Mesothelial cell of epicardium (in vitro differentiated cells): ENCODE measurements at regions not wholly inside any gene's neighbourhood (a gene's known extent, or its start where the extent isn't known, plus 50 kb on each side); places are given as distances from the start of the nearest gene placed in this dataset.

ENCODE experiments used
- DNase-seq, 2 experiments: peaks; one replicate each; pipeline ENCODE4 v3.0.0; 2021; ENCODE audit warnings: low spot score in 2 of 2; ENCODE audit not compliant: unreplicated experiment in 2 of 2
- H3K27ac Mint-ChIP-seq: 2 replicates; pipeline ENCODE4 v1.8.0; 2021; ENCODE audit warnings: mixed read lengths
- H3K27me3 Mint-ChIP-seq: 2 replicates; pipeline ENCODE4 v1.8.0; 2021; ENCODE audit warnings: low read depth, mixed read lengths
- H3K36me3 Mint-ChIP-seq: 2 replicates; pipeline ENCODE4 v1.8.0; 2021; ENCODE audit warnings: mixed read lengths
- H3K4me1 Mint-ChIP-seq: 2 replicates; pipeline ENCODE4 v1.8.0; 2021; ENCODE audit warnings: mixed read lengths
- H3K4me3 Mint-ChIP-seq: 2 replicates; pipeline ENCODE4 v1.8.0; 2021; ENCODE audit warnings: mild to moderate bottlenecking, moderate library complexity, mixed read lengths
- H3K9me3 Mint-ChIP-seq: 2 replicates; pipeline ENCODE4 v1.8.0; 2021; ENCODE audit warnings: mixed read lengths
- TF ChIP-seq, protein P1 (sequence below): fragments of 200-600 bp; sonication (generic); IDR thresholded peaks from one replicate; pipeline ENCODE4 v1.5.0; 2021; ENCODE audit warnings: antibody characterized with exemption; ENCODE audit not compliant: unreplicated experiment

DNA sequence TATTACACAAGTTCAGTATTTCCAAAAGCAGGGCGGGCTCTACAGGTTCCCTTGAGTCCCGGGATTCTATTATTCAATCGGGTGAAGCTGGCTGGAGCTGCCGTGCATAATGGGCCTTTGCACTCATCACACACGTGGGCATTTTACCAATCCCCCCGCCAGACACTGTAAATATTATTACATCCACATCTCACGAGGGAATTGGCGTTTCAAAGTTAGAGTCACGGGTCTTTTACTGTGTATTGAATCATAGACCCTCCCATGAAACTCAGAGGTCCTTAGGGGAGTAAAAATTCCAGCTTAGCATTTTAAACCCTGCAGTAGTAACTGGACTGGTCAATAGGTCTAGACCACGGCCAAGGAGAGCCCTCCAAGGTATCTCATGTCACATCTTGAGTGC lies 70.3 kb downstream of the MAP1LC3B2 start:
- no peak for DNase-seq
- H3K27ac Mint-ChIP-seq, result no peak overlapping the region
- TF ChIP-seq, protein P1, sequence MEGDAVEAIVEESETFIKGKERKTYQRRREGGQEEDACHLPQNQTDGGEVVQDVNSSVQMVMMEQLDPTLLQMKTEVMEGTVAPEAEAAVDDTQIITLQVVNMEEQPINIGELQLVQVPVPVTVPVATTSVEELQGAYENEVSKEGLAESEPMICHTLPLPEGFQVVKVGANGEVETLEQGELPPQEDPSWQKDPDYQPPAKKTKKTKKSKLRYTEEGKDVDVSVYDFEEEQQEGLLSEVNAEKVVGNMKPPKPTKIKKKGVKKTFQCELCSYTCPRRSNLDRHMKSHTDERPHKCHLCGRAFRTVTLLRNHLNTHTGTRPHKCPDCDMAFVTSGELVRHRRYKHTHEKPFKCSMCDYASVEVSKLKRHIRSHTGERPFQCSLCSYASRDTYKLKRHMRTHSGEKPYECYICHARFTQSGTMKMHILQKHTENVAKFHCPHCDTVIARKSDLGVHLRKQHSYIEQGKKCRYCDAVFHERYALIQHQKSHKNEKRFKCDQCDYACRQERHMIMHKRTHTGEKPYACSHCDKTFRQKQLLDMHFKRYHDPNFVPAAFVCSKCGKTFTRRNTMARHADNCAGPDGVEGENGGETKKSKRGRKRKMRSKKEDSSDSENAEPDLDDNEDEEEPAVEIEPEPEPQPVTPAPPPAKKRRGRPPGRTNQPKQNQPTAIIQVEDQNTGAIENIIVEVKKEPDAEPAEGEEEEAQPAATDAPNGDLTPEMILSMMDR, result no peak
- peaks cover 4% of the 10 kb centered on the region for H3K4me1 Mint-ChIP-seq
- H3K4me3 Mint-ChIP-seq, result no peak overlapping the region
- H3K9me3 Mint-ChIP-seq, result no peaks in the 10 kb centered on the region
- H3K27me3 Mint-ChIP-seq, result no peaks in the 10 kb centered on the region
- no peaks in the 10 kb centered on the region for H3K36me3 Mint-ChIP-seq

GRCh38 chr12:116628989-116629388 lies 69.8 kb downstream of the MAP1LC3B2 start:
- no peak for DNase-seq
- H3K27me3 Mint-ChIP-seq, result no peaks in the 10 kb centered on the region
- H3K9me3 Mint-ChIP-seq, result no peaks in the 10 kb centered on the region
- H3K27ac Mint-ChIP-seq, result no peak overlapping the region
- peaks cover 4% of the 10 kb centered on the region for H3K4me1 Mint-ChIP-seq
- no peaks in the 10 kb centered on the region for H3K36me3 Mint-ChIP-seq
- TF ChIP-seq, protein P1, result no peak
- no peak overlapping the region for H3K4me3 Mint-ChIP-seq

DNA sequence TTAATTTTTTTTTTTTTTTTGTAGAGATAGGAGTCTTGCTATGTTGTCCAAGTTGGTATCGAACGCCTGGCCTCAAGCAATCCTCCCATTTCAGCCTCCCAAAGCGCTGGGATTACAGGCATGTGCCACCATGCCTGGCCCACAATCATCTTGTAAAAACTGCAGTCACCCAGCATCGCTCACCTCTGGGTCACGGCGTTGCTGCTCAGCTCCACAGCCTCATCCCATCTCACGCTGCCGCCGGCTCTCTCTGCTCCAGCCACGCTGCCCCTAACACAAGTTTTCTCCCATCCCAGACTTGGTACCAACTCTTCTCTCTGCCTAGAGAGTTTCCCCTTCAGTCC lies 69.2 kb downstream of the MAP1LC3B2 start:
- DNase-seq, result no peak
- Mint-ChIP-seq H3K36me3 (no peaks in the 10 kb centered on the region), H3K9me3 (peaks cover under 1% of the 10 kb centered on the region), H3K27me3 (no peaks in the 10 kb centered on the region), H3K4me1 (peaks cover 4% of the 10 kb centered on the region), H3K27ac (no peak overlapping the region), H3K4me3 (no peak overlapping the region)
- TF ChIP-seq, protein P1, result no peak
